HUES48 (cell line): ENCODE measurements at regions not wholly inside any gene's neighbourhood (a gene's known extent, or its start where the extent isn't known, plus 50 kb on each side); places are given as distances from the start of the nearest gene placed in this dataset.

Source experiments
- H3K27ac ChIP-seq: one replicate; pipeline ENCODE4 v1.7.0; 2013; ENCODE audit warnings: low read depth, low read length, inconsistent platforms
- H3K27me3 ChIP-seq: 2 replicates; pipeline ENCODE4 v1.6.1; 2013; ENCODE audit warnings: mild to moderate bottlenecking, low read length; ENCODE audit not compliant: control insufficient read depth, insufficient read depth
- H3K36me3 ChIP-seq: 2 replicates; pipeline ENCODE4 v1.6.1; 2013; ENCODE audit warnings: low read length; ENCODE audit not compliant: control insufficient read depth, insufficient read depth
- H3K4me1 ChIP-seq: 2 replicates; pipeline ENCODE4 v1.6.1; 2013; ENCODE audit warnings: mild to moderate bottlenecking, low read length; ENCODE audit not compliant: control insufficient read depth, insufficient read depth
- H3K4me3 ChIP-seq: 2 replicates; pipeline ENCODE4 v1.5.1; 2013; ENCODE audit warnings: mild to moderate bottlenecking, low read depth, low read length
- H3K9ac ChIP-seq: 2 replicates; pipeline ENCODE4 v1.6.1; 2013; ENCODE audit warnings: mild to moderate bottlenecking, low read depth, low read length, moderate library complexity
- H3K9me3 ChIP-seq: 2 replicates; pipeline ENCODE4 v1.6.1; 2013; ENCODE audit warnings: low read length; ENCODE audit not compliant: control insufficient read depth, insufficient read depth

DNA sequence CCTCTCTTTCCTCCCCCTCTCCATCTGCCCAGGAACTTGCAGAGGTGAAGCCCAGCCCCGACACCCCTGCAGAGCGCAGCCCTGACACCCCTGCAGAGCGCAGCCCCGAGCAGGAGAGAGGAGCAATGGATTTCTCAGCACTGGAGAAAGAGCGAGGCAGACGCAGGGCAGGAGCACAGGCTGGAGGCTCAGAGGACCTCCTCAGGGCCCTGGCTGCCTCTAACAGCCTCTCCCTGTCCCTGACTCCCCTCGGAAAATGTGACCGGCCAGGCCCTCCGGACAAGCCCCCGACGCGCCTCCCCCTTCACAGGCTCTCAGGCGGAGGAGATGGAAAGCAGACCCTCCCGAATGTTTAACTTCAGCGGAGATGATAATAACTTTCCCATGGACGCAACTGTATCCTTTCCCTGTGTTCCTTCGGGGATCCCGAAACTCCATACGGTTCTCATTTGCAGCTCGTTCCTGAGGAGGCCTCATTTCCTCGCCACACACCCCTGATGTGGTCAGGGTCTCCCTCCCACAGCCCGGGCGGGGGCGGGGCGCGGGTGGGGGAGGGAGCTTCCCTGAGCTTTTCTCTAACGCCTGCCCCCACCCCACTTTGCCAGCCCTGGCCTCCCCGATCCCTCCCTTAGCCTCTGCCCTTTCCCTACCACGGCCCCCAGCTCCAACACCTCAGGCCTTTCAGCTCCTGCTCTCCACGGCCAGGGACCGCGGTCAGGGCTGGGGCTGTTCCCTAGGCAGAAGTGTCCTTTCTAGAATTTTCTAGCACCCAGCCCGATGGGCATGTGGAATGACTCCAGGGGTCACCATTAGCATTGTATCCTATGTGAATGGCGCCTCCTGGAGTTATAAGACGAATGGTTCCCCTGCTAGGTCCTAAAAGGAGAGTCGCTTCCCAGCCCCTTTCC is 201.1 kb upstream of the BCOR start:
- Histone ChIP-seq H3K9ac (no peak overlapping the region), H3K27ac (no peak overlapping the region), H3K27me3 (peaks cover 7% of the 10 kb centered on the region; the same call in 1 of the 2 replicates), H3K36me3 (no peaks in the 10 kb centered on the region), H3K4me3 (no peak overlapping the region), H3K9me3 (peaks cover 8% of the 10 kb centered on the region), H3K4me1 (peaks cover 6% of the 10 kb centered on the region; the same call in 1 of the 2 replicates)

DNA sequence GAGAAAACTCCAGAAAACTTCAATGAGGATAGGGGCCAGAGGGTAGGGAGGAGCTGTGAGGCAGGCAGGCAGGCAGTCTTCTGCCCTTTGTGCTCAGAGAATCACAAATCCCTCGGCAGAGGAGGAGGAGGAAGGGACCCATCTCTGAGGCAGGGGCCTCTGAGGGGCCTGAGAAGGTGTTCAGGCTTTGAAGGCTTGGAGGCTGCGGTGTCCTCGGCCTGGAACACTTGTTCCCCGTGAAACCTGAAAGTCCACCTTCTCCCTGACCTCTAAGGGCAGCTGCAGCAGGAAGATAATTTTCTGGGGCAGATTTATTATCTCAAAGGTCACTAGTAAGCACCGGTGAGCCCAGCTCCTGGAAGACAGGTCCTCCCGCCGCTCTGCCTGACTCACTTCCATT is 200.3 kb upstream of the BCOR start:
- Histone ChIP-seq H3K9me3 (peaks cover 4% of the 10 kb centered on the region), H3K36me3 (no peaks in the 10 kb centered on the region), H3K9ac (no peak overlapping the region), H3K27me3 (peaks cover 7% of the 10 kb centered on the region; the same call in 1 of the 2 replicates), H3K4me1 (peaks cover 6% of the 10 kb centered on the region; the same call in 1 of the 2 replicates), H3K27ac (no peak overlapping the region), H3K4me3 (no peak overlapping the region)

- H3K9ac ChIP-seq = no peak overlapping the region
- H3K4me3 ChIP-seq = no peak overlapping the region
- H3K27ac ChIP-seq = no peak overlapping the region
These were observed 193.8 kb upstream of the BCOR start for GRCh38 chrX:40291553-40291952.

GRCh38 chrX:40290517-40290916 is 192.8 kb upstream of the BCOR start:
- Histone ChIP-seq H3K9me3 (peaks cover 14% of the 10 kb centered on the region), H3K36me3 (no peaks in the 10 kb centered on the region), H3K9ac (no peak overlapping the region), H3K27me3 (no peaks in the 10 kb centered on the region), H3K27ac (no peak overlapping the region), H3K4me1 (no peaks in the 10 kb centered on the region), H3K4me3 (no peak overlapping the region)

More at GRCh38 chrX:40291553-40291952, 193.8 kb upstream of the BCOR start:
- H3K27me3 ChIP-seq = no peaks in the 10 kb centered on the region
- no peaks in the 10 kb centered on the region for H3K36me3 ChIP-seq
- peaks cover 11% of the 10 kb centered on the region for H3K9me3 ChIP-seq
- H3K4me1 ChIP-seq = no peaks in the 10 kb centered on the region

DNA sequence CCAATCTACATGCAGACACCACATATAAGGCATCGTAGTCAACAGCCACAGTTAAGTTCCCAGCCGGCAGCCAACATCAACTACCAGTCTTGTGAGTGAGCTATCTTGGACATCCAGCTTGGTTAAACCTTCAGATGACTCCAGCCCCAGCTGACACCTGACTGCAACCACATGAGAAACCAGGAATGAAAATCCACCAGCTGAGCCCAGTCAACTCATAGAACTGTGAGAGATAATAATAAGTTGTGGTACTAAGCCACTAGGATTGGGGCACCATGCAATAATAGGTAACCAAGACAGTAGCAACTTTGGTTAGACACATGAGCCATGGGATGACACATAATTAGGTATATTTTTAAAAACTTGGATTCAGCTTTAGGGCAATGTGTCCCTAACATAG is 188.1 kb upstream of the BCOR start:
- Histone ChIP-seq H3K27ac (no peak overlapping the region), H3K9ac (no peak overlapping the region), H3K4me3 (no peak overlapping the region), H3K4me1 (0 out of 2 replicates have a peak, but pooled peaks cover 3% of the 10 kb centered on the region), H3K36me3 (no peaks in the 10 kb centered on the region), H3K27me3 (no peaks in the 10 kb centered on the region), H3K9me3 (peaks cover 27% of the 10 kb centered on the region)

DNA sequence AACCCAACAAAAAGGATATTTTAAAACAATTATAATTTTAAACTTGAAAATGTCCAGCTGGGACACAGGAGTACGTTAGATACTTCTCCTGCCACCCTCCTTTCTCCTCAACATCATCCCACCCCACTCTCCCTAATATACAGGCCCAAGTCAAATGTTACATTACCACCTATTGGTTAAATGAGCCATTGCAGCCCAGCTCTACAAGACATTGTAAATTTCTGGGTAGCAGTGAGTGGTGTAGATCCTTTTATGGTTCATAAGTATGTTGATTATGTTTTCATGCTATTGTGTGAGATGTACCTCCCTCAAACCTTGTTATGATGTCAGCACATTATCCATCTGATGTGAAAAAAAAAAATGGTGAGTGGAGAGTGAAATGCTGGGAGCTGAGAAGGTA is 187.1 kb upstream of the BCOR start:
- H3K9me3 ChIP-seq = peaks cover 24% of the 10 kb centered on the region
- H3K36me3 ChIP-seq = no peaks in the 10 kb centered on the region
- no peak overlapping the region for H3K4me3 ChIP-seq
- H3K27ac ChIP-seq = no peak overlapping the region
- H3K9ac ChIP-seq = no peak overlapping the region
- 0 out of 2 replicates have a peak, but pooled peaks cover 6% of the 10 kb centered on the region for H3K4me1 ChIP-seq
- no peaks in the 10 kb centered on the region for H3K27me3 ChIP-seq

- Histone ChIP-seq H3K9ac (no peak overlapping the region), H3K36me3 (no peaks in the 10 kb centered on the region), H3K4me3 (no peak overlapping the region), H3K27ac (no peak overlapping the region), H3K9me3 (peaks cover 21% of the 10 kb centered on the region), H3K27me3 (no peaks in the 10 kb centered on the region), H3K4me1 (peaks cover 10% of the 10 kb centered on the region; the same call in 1 of the 2 replicates)
These were observed 186.2 kb upstream of the BCOR start for GRCh38 chrX:40283981-40284380.

DNA sequence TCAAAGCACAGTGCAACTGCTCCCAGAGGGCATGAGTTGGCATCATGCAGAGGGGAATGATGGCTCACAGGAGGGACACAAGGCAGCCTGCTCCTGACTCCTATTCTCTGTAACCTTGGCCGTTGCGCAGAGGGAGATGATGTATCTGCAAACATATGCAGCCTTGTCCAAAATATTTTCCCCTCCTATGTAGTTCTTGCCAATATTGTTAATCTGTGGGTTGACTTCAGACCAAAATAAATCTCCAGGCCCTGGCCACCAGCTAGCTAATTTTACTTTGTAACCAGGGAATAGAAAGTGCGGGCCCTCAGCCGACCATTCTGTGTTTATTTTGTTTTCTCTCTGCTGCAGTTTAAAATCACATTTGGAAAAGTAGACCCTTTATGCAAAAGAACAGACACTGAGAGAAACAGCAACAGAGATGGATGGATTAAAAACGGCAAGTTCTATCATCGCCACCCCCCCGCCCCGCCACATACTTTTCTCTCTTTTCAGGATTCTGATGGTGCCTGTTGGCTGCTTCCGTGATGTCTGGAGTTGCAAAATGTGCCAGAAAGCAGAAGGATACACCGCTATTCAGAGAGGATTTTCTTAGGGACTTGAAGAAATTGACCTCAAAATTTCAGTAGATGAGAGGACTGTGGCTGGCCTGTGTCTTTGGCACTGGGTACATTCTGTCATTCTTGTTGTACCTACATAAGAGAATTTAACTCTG is 185.3 kb upstream of the BCOR start:
- H3K9ac ChIP-seq = no peak overlapping the region
- no peak overlapping the region for H3K4me3 ChIP-seq
- peaks cover 10% of the 10 kb centered on the region; the same call in 1 of the 2 replicates for H3K4me1 ChIP-seq
- peaks cover 17% of the 10 kb centered on the region for H3K9me3 ChIP-seq
- H3K36me3 ChIP-seq = no peaks in the 10 kb centered on the region
- H3K27ac ChIP-seq = no peak overlapping the region
- H3K27me3 ChIP-seq = no peaks in the 10 kb centered on the region

GRCh38 chrX:40282348-40282747 is 184.6 kb upstream of the BCOR start:
- no peak overlapping the region for H3K27ac ChIP-seq
- H3K9ac ChIP-seq = no peak overlapping the region
- H3K4me3 ChIP-seq = no peak overlapping the region
- peaks cover 10% of the 10 kb centered on the region; the same call in 1 of the 2 replicates for H3K4me1 ChIP-seq
- H3K27me3 ChIP-seq = no peaks in the 10 kb centered on the region
- H3K36me3 ChIP-seq = no peaks in the 10 kb centered on the region
- peaks cover 16% of the 10 kb centered on the region for H3K9me3 ChIP-seq

GRCh38 chrX:40281336-40282005 is 183.7 kb upstream of the BCOR start:
- Histone ChIP-seq H3K27me3 (no peaks in the 10 kb centered on the region), H3K4me1 (peaks cover 10% of the 10 kb centered on the region; the same call in 1 of the 2 replicates), H3K4me3 (no peak overlapping the region), H3K9me3 (peaks cover 16% of the 10 kb centered on the region), H3K27ac (no peak overlapping the region), H3K36me3 (no peaks in the 10 kb centered on the region), H3K9ac (no peak overlapping the region)
